GM06990 (cell line): ENCODE measurements at regions not wholly inside any gene's neighbourhood (a gene's known extent, or its start where the extent isn't known, plus 50 kb on each side); places are given as distances from the start of the nearest gene placed in this dataset.
"Not testable (repeated sequence)": the region's sequence is repeated elsewhere in the genome, so short reads cannot be mapped to it uniquely, and the experiment has no call there.

ENCODE experiments used
- DNase-seq: peaks from one replicate; pipeline ENCODE4 v3.0.0-alpha.2; 2011; ENCODE audit not compliant: insufficient read length; ENCODE audit errors: extremely low read depth
- H3K27me3 ChIP-seq: replicated peaks from 2 replicates; pipeline ENCODE4 v1.6.0; 2011; ENCODE audit warnings: low read length; ENCODE audit not compliant: control insufficient read depth, insufficient read depth
- H3K36me3 ChIP-seq: 2 replicates; pipeline ENCODE4 v1.5.1; 2011; ENCODE audit warnings: low read length; ENCODE audit not compliant: control insufficient read depth, insufficient read depth
- H3K4me3 ChIP-seq: replicated peaks from 2 replicates; pipeline ENCODE4 v1.5.1; 2011; ENCODE audit warnings: low read depth, mild to moderate bottlenecking, control low read depth, low read length
- CTCF ChIP-seq: IDR thresholded peaks from 2 replicates; pipeline ENCODE4 v1.5.1; 2011; ENCODE audit warnings: low read length, control low read depth, mild to moderate bottlenecking, inconsistent platforms; ENCODE audit not compliant: insufficient read depth, poor library complexity, severe bottlenecking

GRCh38 chr21:35593000-35593502, 467.3 kb downstream of the SETD4 start:
- TF ChIP-seq CTCF: no peak
- H3K36me3 ChIP-seq: no peaks in the 10 kb centered on the region
- DNase-seq: no peak
- H3K27me3 ChIP-seq: no peaks in the 10 kb centered on the region
- H3K4me3 ChIP-seq: no peak overlapping the region

GRCh38 chr21:35590284-35590683, 470.0 kb downstream of the SETD4 start:
- H3K4me3 ChIP-seq, H3K36me3 ChIP-seq, H3K27me3 ChIP-seq, DNase-seq: not testable (repeated sequence)

GRCh38 chr21:35587841-35588380, 472.4 kb downstream of the SETD4 start:
- no peaks in the 10 kb centered on the region for H3K36me3 ChIP-seq
- DNase-seq: no peak
- no peaks in the 10 kb centered on the region for H3K27me3 ChIP-seq
- TF ChIP-seq CTCF: no peak
- no peak overlapping the region for H3K4me3 ChIP-seq

GRCh38 chr21:35586305-35586704, 474.0 kb downstream of the SETD4 start:
- TF ChIP-seq CTCF: no peak
- DNase-seq: no peak
- Histone ChIP-seq H3K4me3 (no peak overlapping the region), H3K27me3 (no peaks in the 10 kb centered on the region), H3K36me3 (no peaks in the 10 kb centered on the region)

GRCh38 chr21:35585878-35586277, 474.4 kb downstream of the SETD4 start:
- no peak for DNase-seq
- H3K27me3 ChIP-seq: no peaks in the 10 kb centered on the region
- TF ChIP-seq CTCF: no peak
- no peak overlapping the region for H3K4me3 ChIP-seq
- no peaks in the 10 kb centered on the region for H3K36me3 ChIP-seq

GRCh38 chr21:35585155-35585554, 475.2 kb downstream of the SETD4 start:
- Histone ChIP-seq H3K36me3 (no peaks in the 10 kb centered on the region), H3K27me3 (no peaks in the 10 kb centered on the region; the same call in 1 of the 2 replicates), H3K4me3 (no peak overlapping the region)
- DNase-seq: no peak
- TF ChIP-seq CTCF: no peak
